HEK293T (cell line): ENCODE measurements at regions not wholly inside any gene's neighbourhood (a gene's known extent, or its start where the extent isn't known, plus 50 kb on each side); places are given as distances from the start of the nearest gene placed in this dataset.

Experiments
- CTCF ChIA-PET: fragments of 350-600 bp; formaldehyde crosslinking; extraction: SDS; loops from one replicate; lab custom pipeline; 2021; ENCODE audit warnings: antibody characterized with exemption, inconsistent platforms; lab: Yijun Ruan, JAX
- POLR2A ChIA-PET: fragments of 350-600 bp; formaldehyde crosslinking; extraction: SDS; loops from one replicate; lab custom pipeline; 2020; ENCODE audit warnings: antibody characterized with exemption, inconsistent platforms; lab: Yijun Ruan, JAX
- DNase-seq: peaks from one replicate; pipeline ENCODE4 v3.0.0; 2012; ENCODE audit warnings: mixed read lengths; ENCODE audit errors: extremely low spot score
- ARNT ChIP-seq: fragments of 450-650 bp; IDR thresholded peaks from 2 replicates; pipeline ENCODE4 v1.6.1; 2017; ENCODE audit warnings: mild to moderate bottlenecking
- BHLHE40 ChIP-seq: fragments of 450-650 bp; IDR thresholded peaks from 2 replicates; pipeline ENCODE4 v1.6.1; 2016; ENCODE audit warnings: mild to moderate bottlenecking, moderate library complexity, borderline replicate concordance
- CTBP1 ChIP-seq: fragments of 450-650 bp; IDR thresholded peaks from 2 replicates; pipeline ENCODE4 v1.6.1; 2016; ENCODE audit warnings: borderline replicate concordance
- ELF4 ChIP-seq: fragments of 450-650 bp; IDR thresholded peaks from 2 replicates; pipeline ENCODE4 v1.6.1; 2017; ENCODE audit warnings: antibody characterized with exemption
- FOXA1 ChIP-seq: fragments of 450-650 bp; IDR thresholded peaks from 2 replicates; pipeline ENCODE4 v1.6.1; 2016; ENCODE audit warnings: mild to moderate bottlenecking
- FOXK2 ChIP-seq: fragments of 450-650 bp; IDR thresholded peaks from 2 replicates; pipeline ENCODE4 v1.6.1; 2016; ENCODE audit warnings: mild to moderate bottlenecking
- FOXM1 ChIP-seq: fragments of 450-650 bp; IDR thresholded peaks from 2 replicates; pipeline ENCODE4 v1.6.1; 2017; ENCODE audit warnings: mild to moderate bottlenecking, borderline replicate concordance
- HDGF ChIP-seq: fragments of 450-650 bp; IDR thresholded peaks from 2 replicates; pipeline ENCODE4 v1.6.1; 2017; ENCODE audit warnings: antibody characterized with exemption, borderline replicate concordance
- L3MBTL2 ChIP-seq: fragments of 450-650 bp; conservative IDR thresholded peaks from 2 replicates; pipeline ENCODE4 v1.6.1; 2016; ENCODE audit warnings: mild to moderate bottlenecking
- LEF1 ChIP-seq: fragments of 450-650 bp; IDR thresholded peaks from 2 replicates; pipeline ENCODE4 v1.6.1; 2017; ENCODE audit warnings: mild to moderate bottlenecking, borderline replicate concordance
- NFRKB ChIP-seq: fragments of 450-650 bp; IDR thresholded peaks from 2 replicates; pipeline ENCODE4 v1.6.1; 2016; ENCODE audit warnings: mild to moderate bottlenecking, moderate library complexity
- SP1 ChIP-seq: fragments of 450-650 bp; IDR thresholded peaks from 2 replicates; pipeline ENCODE4 v1.6.1; 2017
- SUZ12 ChIP-seq: fragments of 450-650 bp; IDR thresholded peaks from 2 replicates; pipeline ENCODE4 v1.6.1; 2016; ENCODE audit warnings: mild to moderate bottlenecking
- TARDBP ChIP-seq: fragments of 450-650 bp; IDR thresholded peaks from 2 replicates; pipeline ENCODE4 v1.6.1; 2016
- ZNF384 ChIP-seq: fragments of 450-650 bp; IDR thresholded peaks from 2 replicates; pipeline ENCODE4 v1.6.1; 2016
- TF ChIP-seq, protein P1 (sequence below): fragments of 450-650 bp; IDR thresholded peaks from 2 replicates; pipeline ENCODE4 v1.6.1; 2016

DNA sequence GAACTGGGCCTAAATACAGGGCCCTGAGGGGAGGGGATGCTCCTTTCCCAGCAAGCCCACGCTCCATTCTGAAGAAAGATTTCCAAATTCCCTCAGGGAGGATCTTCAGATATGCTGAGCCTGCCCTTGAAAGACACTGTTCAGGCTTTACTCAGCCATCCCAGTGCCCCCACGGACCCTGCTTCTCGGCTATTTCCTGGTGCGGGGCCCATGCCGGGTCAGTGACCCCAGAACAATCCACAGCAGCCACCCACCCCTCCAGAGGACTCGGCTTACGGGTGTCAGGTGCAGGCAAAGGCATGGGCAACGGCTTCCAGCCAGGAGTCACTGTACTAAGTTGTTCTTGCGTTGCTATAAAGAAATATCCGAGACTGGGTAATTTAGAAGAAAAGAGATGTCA is 137.1 kb downstream of the OAT start:
- CTCF ChIA-PET = no interaction called here
- no peak for DNase-seq
- TF ChIP-seq HDGF (no peak), SP1 (no peak), FOXA1 (no peak), FOXM1 (no peak), ELF4 (no peak), ZNF384 (no peak), L3MBTL2 (no peak), TARDBP (no peak), NFRKB (no peak), BHLHE40 (no peak), LEF1 (no peak), ARNT (no peak), SUZ12 (no peak), FOXK2 (no peak), CTBP1 (no peak)
- TF ChIP-seq, protein P1, sequence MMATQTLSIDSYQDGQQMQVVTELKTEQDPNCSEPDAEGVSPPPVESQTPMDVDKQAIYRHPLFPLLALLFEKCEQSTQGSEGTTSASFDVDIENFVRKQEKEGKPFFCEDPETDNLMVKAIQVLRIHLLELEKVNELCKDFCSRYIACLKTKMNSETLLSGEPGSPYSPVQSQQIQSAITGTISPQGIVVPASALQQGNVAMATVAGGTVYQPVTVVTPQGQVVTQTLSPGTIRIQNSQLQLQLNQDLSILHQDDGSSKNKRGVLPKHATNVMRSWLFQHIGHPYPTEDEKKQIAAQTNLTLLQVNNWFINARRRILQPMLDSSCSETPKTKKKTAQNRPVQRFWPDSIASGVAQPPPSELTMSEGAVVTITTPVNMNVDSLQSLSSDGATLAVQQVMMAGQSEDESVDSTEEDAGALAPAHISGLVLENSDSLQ = no peak
- POLR2A ChIA-PET = no interaction called here

DNA sequence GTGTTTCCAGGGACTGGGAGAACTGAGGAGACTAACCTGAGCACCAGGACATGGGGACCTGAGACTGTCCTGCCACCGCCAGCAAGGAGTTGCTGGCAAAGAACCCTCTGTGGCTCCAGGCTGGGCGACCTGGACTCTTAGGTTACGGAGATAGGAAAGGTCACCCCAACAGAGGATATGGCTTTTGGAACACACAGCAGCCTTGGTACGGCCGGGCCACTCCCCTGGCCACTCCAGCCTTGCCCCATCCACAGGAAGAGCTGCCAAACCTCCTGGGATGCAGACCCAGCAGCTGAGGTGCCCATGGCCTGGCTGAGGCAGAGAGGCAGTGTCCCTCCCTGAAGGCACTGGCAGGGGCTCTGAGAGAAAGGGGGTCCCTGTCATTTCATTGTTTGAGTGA is 137.8 kb downstream of the OAT start:
- TF ChIP-seq LEF1 = no peak
- TF ChIP-seq ELF4 = no peak
- TF ChIP-seq SUZ12 = no peak
- TF ChIP-seq CTBP1 = no peak
- CTCF ChIA-PET = no interaction called here
- POLR2A ChIA-PET = no interaction called here
- DNase-seq = no peak

DNA sequence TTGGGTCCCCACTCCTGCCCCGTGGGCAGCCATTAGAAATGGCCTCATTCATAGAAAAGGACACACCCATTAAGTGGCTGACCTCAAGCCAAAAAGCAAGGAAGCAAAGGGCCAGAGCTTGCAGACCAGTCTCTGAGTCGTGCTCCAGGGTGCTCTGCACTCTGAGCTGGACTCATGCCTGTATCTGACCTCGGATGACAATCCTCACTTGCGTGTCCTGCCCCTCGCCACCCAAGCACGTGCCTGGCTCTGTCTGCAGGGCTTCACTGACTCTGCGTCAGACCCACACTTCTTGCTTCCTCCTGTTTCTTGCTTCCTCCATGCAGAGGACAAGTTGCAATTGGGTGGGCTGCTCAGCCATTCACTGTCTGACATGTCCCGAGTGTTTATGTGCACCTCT is 138.8 kb downstream of the OAT start:
- TF ChIP-seq ZNF384 (no peak), CTBP1 (no peak), TARDBP (no peak), SUZ12 (no peak), ARNT (no peak), ELF4 (no peak), FOXM1 (no peak), LEF1 (no peak), FOXA1 (no peak), FOXK2 (no peak), HDGF (no peak), SP1 (no peak), NFRKB (no peak), L3MBTL2 (no peak), BHLHE40 (no peak)
- TF ChIP-seq, protein P1 = no peak
- ChIA-PET POLR2A (interaction anchor here (1.4 kb wide), 1 partner anchor 16 kb away, joined by 4 read pairs; no protein-coding TSS in a partner anchor), CTCF (interaction anchor here (1.0 to 1.2 kb wide), 2 partner anchors 8 to 285 kb away, joined by 4 read pairs; no protein-coding TSS in a partner anchor)
- DNase-seq = no peak

DNA sequence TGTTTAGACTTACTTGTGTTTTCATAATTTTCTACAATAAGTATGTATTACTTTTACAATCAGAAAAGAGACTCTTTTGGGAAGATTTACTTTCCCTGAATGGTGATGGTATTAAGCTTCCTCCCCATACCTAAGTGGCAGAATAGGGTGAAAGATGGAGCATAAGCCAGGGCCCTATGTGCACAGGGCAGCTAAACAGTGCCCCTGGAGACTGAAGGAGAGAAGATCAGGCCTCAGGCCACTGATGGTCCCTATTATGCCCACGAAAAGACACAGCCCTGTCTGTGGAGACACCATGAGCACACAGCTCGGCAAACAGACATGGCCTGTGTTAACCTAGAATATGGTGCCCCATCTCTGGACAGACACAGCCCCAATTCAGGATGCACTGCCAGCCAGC is 139.4 kb downstream of the OAT start:
- ChIA-PET POLR2A (interaction anchor here (1.4 kb wide), 1 partner anchor 17 kb away, joined by 4 read pairs; no protein-coding TSS in a partner anchor), CTCF (interaction anchor here (0.6 to 1.2 kb wide), 3 partner anchors 9 to 285 kb away, joined by 3 to 4 read pairs (median 4); no protein-coding TSS in a partner anchor)
- DNase-seq = no peak
- no peak for TF ChIP-seq SUZ12
- TF ChIP-seq SP1 = no peak
- TF ChIP-seq TARDBP = no peak
- TF ChIP-seq FOXA1 = no peak
- TF ChIP-seq BHLHE40 = no peak
- no peak for TF ChIP-seq ZNF384
- TF ChIP-seq CTBP1 = no peak
- TF ChIP-seq ELF4 = no peak
- TF ChIP-seq, protein P1 = no peak
- TF ChIP-seq ARNT = no peak
- no peak for TF ChIP-seq L3MBTL2
- TF ChIP-seq LEF1 = no peak

DNA sequence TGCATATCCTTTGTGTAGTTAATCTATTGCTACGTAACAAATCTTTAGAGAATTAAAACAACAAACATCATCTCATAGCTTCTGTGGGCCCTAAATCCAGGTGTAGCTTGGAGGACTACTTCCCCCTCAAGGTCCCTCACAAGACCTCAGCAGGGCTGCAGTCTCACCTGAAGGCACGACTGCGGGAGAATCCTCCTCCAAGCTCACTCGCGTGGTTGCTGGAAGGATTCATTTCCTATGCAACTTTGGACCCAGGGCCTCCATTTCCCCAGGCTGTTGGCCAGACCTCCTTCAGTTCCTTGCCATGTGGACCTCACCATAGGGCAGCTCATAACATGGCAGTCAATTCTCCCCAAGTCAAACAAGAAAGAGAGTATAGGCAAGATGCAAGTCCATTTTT is 140.4 kb downstream of the OAT start:
- ChIA-PET CTCF (interaction anchor here (0.6 kb wide), 1 partner anchor 121 kb away, joined by 3 read pairs; no protein-coding TSS in a partner anchor), POLR2A (no interaction called here)
- TF ChIP-seq ARNT (no peak), L3MBTL2 (no peak), FOXM1 (no peak), CTBP1 (no peak), LEF1 (no peak), SP1 (no peak), ELF4 (no peak), BHLHE40 (no peak), SUZ12 (no peak), TARDBP (no peak), FOXK2 (no peak)
- no peak for DNase-seq

DNA sequence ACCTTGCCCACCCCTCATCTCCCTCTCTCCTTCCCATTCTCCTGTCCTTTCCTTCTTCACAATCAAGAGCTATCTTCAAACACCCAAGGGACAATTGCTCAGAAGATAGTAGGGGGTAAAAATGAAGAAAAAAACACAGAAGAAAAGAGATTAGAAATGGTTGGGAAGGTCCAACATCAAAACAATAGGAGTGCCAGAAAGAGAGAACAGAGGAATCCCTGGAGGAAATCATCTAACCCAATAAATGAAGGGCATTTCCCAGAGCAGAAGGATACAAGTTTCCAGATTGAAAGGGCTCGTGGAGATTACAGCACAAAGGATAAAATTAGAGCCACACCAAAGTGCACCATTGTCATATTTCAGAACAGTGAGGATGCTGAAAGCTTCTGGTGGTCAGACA is 145.6 kb downstream of the OAT start:
- ChIA-PET POLR2A (no interaction called here), CTCF (no interaction called here)
- DNase-seq = no peak
- TF ChIP-seq BHLHE40 (no peak), CTBP1 (no peak), ZNF384 (no peak), TARDBP (no peak), SUZ12 (no peak), FOXM1 (no peak), ARNT (no peak)
- TF ChIP-seq, protein P1 = no peak
